K562 (cell line): ENCODE measurements at regions not wholly inside any gene's neighbourhood (a gene's known extent, or its start where the extent isn't known, plus 50 kb on each side); places are given as distances from the start of the nearest gene placed in this dataset.

ENCODE experiments used
- CEBPZ ChIP-seq: fragments of 150-350 bp; IDR thresholded peaks from 2 replicates; pipeline ENCODE4 v1.6.1; 2014; ENCODE audit warnings: low read depth, mild to moderate bottlenecking, low read length, borderline replicate concordance
- TCF7L2 ChIP-seq: fragments of 150-350 bp; IDR thresholded peaks from 2 replicates; pipeline ENCODE4 v1.6.1; 2016; ENCODE audit warnings: low read depth, mild to moderate bottlenecking, low read length, moderate library complexity
- ZNF133 ChIP-seq: fragments of 250-450 bp; sonication (Bioruptor Pico); IDR thresholded peaks from 2 replicates; pipeline ENCODE4 v1.4.0; 2020; ENCODE audit warnings: mild to moderate bottlenecking

- TF ChIP-seq ZNF133 (CRISPR knock-in tag): no peak
- TF ChIP-seq TCF7L2: no peak
- no peak for TF ChIP-seq CEBPZ
Observed at GRCh38 chr18:10378688-10379420, 75.6 kb upstream of the APCDD1 start.
